Glomerular endothelial cell (primary cell): ENCODE measurements at regions not wholly inside any gene's neighbourhood (a gene's known extent, or its start where the extent isn't known, plus 50 kb on each side); places are given as distances from the start of the nearest gene placed in this dataset.
"Not testable (repeated sequence)": the region's sequence is repeated elsewhere in the genome, so short reads cannot be mapped to it uniquely, and the experiment has no call there.

Experiments
- DNase-seq: peaks from one replicate; pipeline ENCODE4 v3.0.0-alpha.2; 2011; ENCODE audit warnings: low read depth, low spot score; ENCODE audit errors: extremely low read depth

GRCh38 chrX:51144828-51145442 is 187.7 kb upstream of the NUDT10 start:
- DNase-seq, result no peak

GRCh38 chrX:51148848-51149247 is 183.8 kb upstream of the NUDT10 start:
- DNase-seq, result no peak

GRCh38 chrX:51151734-51152133 is 180.9 kb upstream of the NUDT10 start:
- DNase-seq, result no peak

- DNase-seq, result no peak
These were observed 177.5 kb upstream of the NUDT10 start for GRCh38 chrX:51155157-51155556.

GRCh38 chrX:51155566-51155965 is 177.1 kb upstream of the NUDT10 start:
- no peak for DNase-seq

GRCh38 chrX:51158231-51158630 is 174.4 kb upstream of the NUDT10 start:
- no peak for DNase-seq

GRCh38 chrX:51159378-51159777 is 173.2 kb upstream of the NUDT10 start:
- not testable (repeated sequence) for DNase-seq

GRCh38 chrX:51163730-51164129 is 168.9 kb upstream of the NUDT10 start:
- DNase-seq, result no peak

GRCh38 chrX:51178356-51178900 is 154.2 kb upstream of the NUDT10 start:
- not testable (repeated sequence) for DNase-seq

GRCh38 chrX:51179805-51180204 is 152.8 kb upstream of the NUDT10 start:
- DNase-seq, result not testable (repeated sequence)

GRCh38 chrX:51182545-51182944 is 150.1 kb upstream of the NUDT10 start:
- no peak for DNase-seq

- no peak for DNase-seq
These were observed 140.5 kb upstream of the NUDT10 start for GRCh38 chrX:51192104-51192503.

GRCh38 chrX:51215266-51215665 is 117.4 kb upstream of the NUDT10 start:
- DNase-seq, result no peak

- no peak for DNase-seq
These were observed 116.8 kb upstream of the NUDT10 start for GRCh38 chrX:51215856-51216255.

GRCh38 chrX:51242212-51242611 is 90.4 kb upstream of the NUDT10 start:
- no peak for DNase-seq

- DNase-seq, result no peak
These were observed 75.1 kb upstream of the NUDT10 start for GRCh38 chrX:51257490-51257889.

- DNase-seq, result not testable (repeated sequence)
These were observed 70.4 kb upstream of the NUDT10 start for GRCh38 chrX:51262271-51262670.

GRCh38 chrX:51272638-51273037 is 60.0 kb upstream of the NUDT10 start:
- no peak for DNase-seq

GRCh38 chrX:51281758-51282318 is 50.8 kb upstream of the NUDT10 start:
- DNase-seq, result no peak
